CD14-positive monocyte (primary cell): ENCODE measurements at regions not wholly inside any gene's neighbourhood (a gene's known extent, or its start where the extent isn't known, plus 50 kb on each side); places are given as distances from the start of the nearest gene placed in this dataset.

Source experiments
- DNase-seq, 3 donors: peaks; one replicate each; pipeline ENCODE4 v3.0.0-alpha.2; 2011 to 2022
- H2AFZ ChIP-seq: 2 replicates; pipeline ENCODE4 v1.6.0; 2012; ENCODE audit warnings: mild to moderate bottlenecking, low read depth, low read length, inconsistent platforms; ENCODE audit not compliant: insufficient read depth, poor library complexity, severe bottlenecking
- H3K27ac ChIP-seq, 2 donors: 1 replicate in 1 of 2; 2 replicates in 1 of 2; pipeline ENCODE4 v1.5.1; 2012 to 2013; ENCODE audit warnings: low read length in 2 of 2, control low read depth in 1 of 2, inconsistent platforms in 1 of 2, low read depth in 1 of 2, mild to moderate bottlenecking in 1 of 2
- H3K27me3 ChIP-seq, 2 donors: one replicate each; pipeline versions ENCODE4 v1.6.0 to v1.6.1; 2011 to 2013; ENCODE audit warnings: low read length in 2 of 2; ENCODE audit not compliant: control insufficient read depth in 2 of 2, insufficient read depth in 2 of 2
- H3K36me3 ChIP-seq, 2 donors: replicated peaks in 1 of 2; 1 replicate in 1 of 2; 2 replicates in 1 of 2; pipeline versions ENCODE4 v1.5.1 to v1.6.1; 2012 to 2013; ENCODE audit warnings: low read length in 2 of 2, control low read depth in 1 of 2, inconsistent platforms in 1 of 2, mild to moderate bottlenecking in 1 of 2; ENCODE audit not compliant: insufficient read depth in 2 of 2, control insufficient read depth in 1 of 2
- H3K4me1 ChIP-seq, 2 donors: 1 replicate in 1 of 2; 2 replicates in 1 of 2; pipeline versions ENCODE4 v1.5.1 to v1.6.1; 2012 to 2013; ENCODE audit warnings: low read length in 2 of 2, control low read depth in 1 of 2, inconsistent platforms in 1 of 2, mild to moderate bottlenecking in 1 of 2, moderate library complexity in 1 of 2; ENCODE audit not compliant: insufficient read depth in 2 of 2, control insufficient read depth in 1 of 2
- H3K4me2 ChIP-seq: replicated peaks from 2 replicates; pipeline ENCODE3; 2012; ENCODE audit warnings: low read length, moderate library complexity, mild to moderate bottlenecking; ENCODE audit not compliant: poor library complexity, severe bottlenecking; ENCODE audit errors: extremely low read depth
- H3K4me3 ChIP-seq, 3 experiments: fragments of 200-600 bp in 1 of 3; sonication (generic) in 1 of 3; replicated peaks in 1 of 3; 1 replicate in 2 of 3; 2 replicates in 1 of 3; pipeline ENCODE4 v1.5.1; 2011 to 2013; ENCODE audit warnings: low read length in 3 of 3, mild to moderate bottlenecking in 3 of 3, control low read depth in 2 of 3, low read depth in 2 of 3, inconsistent platforms in 1 of 3, moderate library complexity in 1 of 3
- H3K79me2 ChIP-seq: 2 replicates; pipeline ENCODE4 v1.6.0; 2012; ENCODE audit warnings: mild to moderate bottlenecking, control low read depth, inconsistent platforms, low read length, moderate library complexity; ENCODE audit not compliant: insufficient read depth
- H3K9ac ChIP-seq: 2 replicates; pipeline ENCODE4 v1.6.0; 2017; ENCODE audit warnings: low read length, mild to moderate bottlenecking; ENCODE audit not compliant: insufficient read depth, poor library complexity, severe bottlenecking
- H3K9me3 ChIP-seq, 2 donors: replicated peaks in 1 of 2; 1 replicate in 1 of 2; 2 replicates in 1 of 2; pipeline versions ENCODE4 v1.5.1 to v1.6.1; 2012 to 2013; ENCODE audit warnings: low read length in 2 of 2, control low read depth in 1 of 2; ENCODE audit not compliant: control insufficient read depth in 1 of 2, insufficient read depth in 1 of 2
- H4K20me1 ChIP-seq: 2 replicates; pipeline ENCODE4 v1.6.0; 2012; ENCODE audit warnings: mild to moderate bottlenecking, low read length, control low read depth, moderate library complexity; ENCODE audit not compliant: insufficient read depth
- H3K27ac Mint-ChIP-seq, 7 donors: one replicate each; pipeline ENCODE4 v1.8.0; 2020; ENCODE audit warnings: mild to moderate bottlenecking in 7 of 7, mixed read lengths in 7 of 7, moderate library complexity in 6 of 7, inconsistent platforms in 2 of 7
- H3K27me3 Mint-ChIP-seq, 3 donors: one replicate each; pipeline ENCODE4 v1.8.0; 2021 to 2022; ENCODE audit warnings: low read depth in 3 of 3, mild to moderate bottlenecking in 3 of 3, mixed read lengths in 3 of 3, moderate library complexity in 3 of 3, inconsistent platforms in 1 of 3
- H3K36me3 Mint-ChIP-seq, 2 donors: one replicate each; pipeline ENCODE4 v1.8.0; 2020; ENCODE audit warnings: mixed read lengths in 2 of 2, inconsistent platforms in 1 of 2, mild to moderate bottlenecking in 1 of 2
- H3K4me1 Mint-ChIP-seq: one replicate; pipeline ENCODE4 v1.8.0; 2020; ENCODE audit warnings: mild to moderate bottlenecking, mixed read lengths
- H3K4me3 Mint-ChIP-seq, 2 donors: one replicate each; pipeline ENCODE4 v1.8.0; 2020; ENCODE audit warnings: mild to moderate bottlenecking in 2 of 2, mixed read lengths in 2 of 2, moderate library complexity in 1 of 2
- H3K9me3 Mint-ChIP-seq, 7 donors: one replicate each; pipeline ENCODE4 v1.8.0; 2020 to 2022; ENCODE audit warnings: mixed read lengths in 7 of 7, mild to moderate bottlenecking in 6 of 7, moderate library complexity in 6 of 7, inconsistent platforms in 2 of 7
- WGBS: methylation state at CpG from one replicate; pipeline ENCODE4 v1.1.5; 2013; ENCODE audit warnings: missing lambda C conversion rate; ENCODE audit not compliant: insufficient coverage; 5-methylcytosine and 5-hydroxymethylcytosine counted together
- intact Hi-C, 2 donors: fragments of 100-400 bp; cut with micrococcal nuclease; formaldehyde crosslinking; loops; one replicate each; pipeline versions ENCODE4 v1.15.0 to v1.15.1; 2023
- TF ChIP-seq, protein P1 (sequence below): fragments of 200-600 bp; IDR thresholded peaks from one replicate; pipeline ENCODE4 v1.8.0; 2022; ENCODE audit warnings: antibody characterized with exemption, mild to moderate bottlenecking

DNA sequence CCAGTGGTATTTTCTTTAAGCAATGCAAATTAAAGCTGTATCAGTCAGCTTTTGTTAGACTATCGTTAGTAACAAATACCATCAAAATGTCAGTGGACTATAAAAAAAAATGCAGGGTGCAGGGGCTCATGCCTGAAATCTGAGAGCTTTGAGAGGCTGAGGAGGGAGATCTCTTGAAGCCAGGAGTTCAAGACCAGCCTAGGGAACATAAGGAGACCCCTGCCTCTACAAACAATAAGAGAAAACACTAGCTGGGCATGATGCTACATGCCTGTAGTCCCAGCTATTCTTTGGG is 253.7 kb downstream of the MYCN start:
- no peak for DNase-seq
- Mint-ChIP-seq H3K9me3 (peaks cover 0 to 4% (median 0%) of the 10 kb centered on the region in 7 donors), H3K4me3 (no peak overlapping the region), H3K27ac (no peak overlapping the region), H3K4me1 (no peaks in the 10 kb centered on the region), H3K27me3 (peaks cover 0 to 6% (median 2%) of the 10 kb centered on the region in 3 donors), H3K36me3 (no peaks in the 10 kb centered on the region)
- Histone ChIP-seq H3K79me2 (no peaks in the 10 kb centered on the region), H3K27ac (no peak overlapping the region), H3K4me3 (no peak overlapping the region), H4K20me1 (no peaks in the 10 kb centered on the region), H3K27me3 (no peaks in the 10 kb centered on the region), H3K9me3 (no peaks in the 10 kb centered on the region), H3K4me2 (no peak overlapping the region), H3K4me1 (no peaks in the 10 kb centered on the region), H2AFZ (no peak overlapping the region), H3K9ac (no peak overlapping the region), H3K36me3 (no peaks in the 10 kb centered on the region)
- TF ChIP-seq, protein P1, sequence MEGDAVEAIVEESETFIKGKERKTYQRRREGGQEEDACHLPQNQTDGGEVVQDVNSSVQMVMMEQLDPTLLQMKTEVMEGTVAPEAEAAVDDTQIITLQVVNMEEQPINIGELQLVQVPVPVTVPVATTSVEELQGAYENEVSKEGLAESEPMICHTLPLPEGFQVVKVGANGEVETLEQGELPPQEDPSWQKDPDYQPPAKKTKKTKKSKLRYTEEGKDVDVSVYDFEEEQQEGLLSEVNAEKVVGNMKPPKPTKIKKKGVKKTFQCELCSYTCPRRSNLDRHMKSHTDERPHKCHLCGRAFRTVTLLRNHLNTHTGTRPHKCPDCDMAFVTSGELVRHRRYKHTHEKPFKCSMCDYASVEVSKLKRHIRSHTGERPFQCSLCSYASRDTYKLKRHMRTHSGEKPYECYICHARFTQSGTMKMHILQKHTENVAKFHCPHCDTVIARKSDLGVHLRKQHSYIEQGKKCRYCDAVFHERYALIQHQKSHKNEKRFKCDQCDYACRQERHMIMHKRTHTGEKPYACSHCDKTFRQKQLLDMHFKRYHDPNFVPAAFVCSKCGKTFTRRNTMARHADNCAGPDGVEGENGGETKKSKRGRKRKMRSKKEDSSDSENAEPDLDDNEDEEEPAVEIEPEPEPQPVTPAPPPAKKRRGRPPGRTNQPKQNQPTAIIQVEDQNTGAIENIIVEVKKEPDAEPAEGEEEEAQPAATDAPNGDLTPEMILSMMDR = no peak
- WGBS = no CpG with 5 or more reads among the region's 1 CpG
- intact Hi-C loops = no loop called here

DNA sequence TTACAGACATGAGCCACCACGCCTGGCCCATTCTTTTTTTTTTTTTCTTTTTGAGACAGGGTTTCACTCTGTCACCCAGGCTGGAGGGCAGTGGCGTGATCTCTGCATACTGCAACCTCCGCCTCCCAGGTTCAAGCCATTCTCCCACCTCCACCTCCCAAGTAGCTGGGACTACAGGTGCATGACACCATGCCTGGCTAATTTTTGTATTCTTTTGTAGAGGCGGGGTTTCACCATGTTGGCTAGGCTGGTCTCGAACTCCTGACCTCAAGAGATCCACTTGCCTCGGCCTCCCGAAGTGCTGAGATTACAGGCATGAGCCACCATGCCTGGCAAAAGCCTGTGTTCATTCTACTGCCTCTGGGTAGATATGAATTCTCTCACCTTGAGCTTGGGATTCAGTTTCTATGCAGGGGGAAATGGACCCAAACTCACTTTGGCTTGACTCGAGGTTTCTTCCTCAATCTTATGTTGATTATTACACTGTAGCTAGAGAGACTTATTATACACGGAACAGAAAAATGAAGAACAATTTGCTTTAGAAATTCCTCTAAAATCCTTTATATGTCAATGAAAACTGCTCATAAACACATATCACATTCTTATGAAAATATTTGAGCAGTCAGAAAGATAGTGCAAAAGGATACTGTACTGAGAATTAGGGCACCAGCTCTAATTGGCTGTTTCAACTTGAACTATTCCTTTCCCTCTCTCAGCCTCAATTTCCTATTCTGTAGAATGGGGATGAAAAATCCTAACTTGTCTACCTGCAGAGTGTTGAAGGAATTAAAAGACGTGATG is 252.3 kb downstream of the MYCN start:
- intact Hi-C loops = no loop called here
- Histone ChIP-seq H3K36me3 (no peaks in the 10 kb centered on the region), H3K9me3 (no peaks in the 10 kb centered on the region), H2AFZ (no peak overlapping the region), H3K4me2 (no peak overlapping the region), H3K9ac (no peak overlapping the region), H3K27me3 (no peaks in the 10 kb centered on the region), H3K4me3 (no peak overlapping the region), H3K27ac (no peak overlapping the region), H4K20me1 (no peaks in the 10 kb centered on the region), H3K79me2 (no peaks in the 10 kb centered on the region), H3K4me1 (no peaks in the 10 kb centered on the region)
- Mint-ChIP-seq H3K4me1 (no peaks in the 10 kb centered on the region), H3K9me3 (peaks cover 0 to 4% (median 0%) of the 10 kb centered on the region in 7 donors), H3K36me3 (no peaks in the 10 kb centered on the region), H3K27me3 (peaks cover 0 to 6% (median 2%) of the 10 kb centered on the region in 3 donors), H3K27ac (no peak overlapping the region), H3K4me3 (no peak overlapping the region)
- TF ChIP-seq, protein P1 = no peak
- WGBS = 88% methylated on average over 1 of the region's 10 CpGs
- DNase-seq = no peak
